GM21786 (cell line): ENCODE measurements at regions not wholly inside any gene's neighbourhood (a gene's known extent, or its start where the extent isn't known, plus 50 kb on each side); places are given as distances from the start of the nearest gene placed in this dataset.
"Not testable (repeated sequence)": the region's sequence is repeated elsewhere in the genome, so short reads cannot be mapped to it uniquely, and the experiment has no call there.

ENCODE experiments used
- ATAC-seq: cut with Tn5 transposase; IDR thresholded peaks from one replicate; pipeline ENCODE4 v1.9.1; 2021; ENCODE audit not compliant: unreplicated experiment

DNA sequence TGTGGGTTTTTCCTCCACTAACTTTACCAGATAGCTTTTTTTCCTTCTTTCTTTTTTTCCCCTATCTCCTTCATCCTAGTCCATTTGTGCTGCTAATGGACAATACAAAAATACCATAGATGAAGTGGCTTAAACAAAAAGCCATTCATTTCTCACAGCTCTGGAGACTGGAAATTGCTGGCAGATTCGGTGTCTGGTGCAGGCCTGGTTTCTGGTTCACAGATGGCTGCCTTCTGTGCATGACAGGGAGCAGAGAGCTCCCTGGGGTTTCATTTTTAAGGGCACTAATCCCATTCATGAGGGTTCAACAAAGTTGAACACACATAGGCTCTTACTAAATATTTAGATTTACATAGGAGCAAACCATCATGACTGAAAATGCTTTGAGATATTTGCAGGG, 467.4 kb downstream of the TYW1 start:
- ATAC-seq: no peak

DNA sequence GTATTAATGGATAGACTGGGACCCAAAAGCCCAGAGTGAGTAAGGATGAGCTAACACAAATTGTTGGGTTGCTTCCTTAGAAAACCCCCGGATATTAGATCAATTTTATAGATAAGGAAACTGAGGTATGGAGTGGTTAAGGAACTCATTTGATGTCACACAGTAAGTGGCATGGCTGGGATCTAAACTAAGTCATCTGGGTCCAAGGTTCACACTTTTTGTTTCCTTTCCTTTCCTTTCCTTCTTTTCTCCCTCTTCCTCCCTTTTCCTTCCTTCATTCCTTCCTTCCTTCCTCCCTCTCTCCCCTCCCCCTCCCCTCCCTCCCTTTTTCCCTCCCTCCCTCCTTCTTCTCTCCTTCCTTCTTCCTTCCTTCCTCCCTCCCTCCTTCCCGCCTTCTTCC, 469.5 kb downstream of the TYW1 start:
- ATAC-seq: no peak

DNA sequence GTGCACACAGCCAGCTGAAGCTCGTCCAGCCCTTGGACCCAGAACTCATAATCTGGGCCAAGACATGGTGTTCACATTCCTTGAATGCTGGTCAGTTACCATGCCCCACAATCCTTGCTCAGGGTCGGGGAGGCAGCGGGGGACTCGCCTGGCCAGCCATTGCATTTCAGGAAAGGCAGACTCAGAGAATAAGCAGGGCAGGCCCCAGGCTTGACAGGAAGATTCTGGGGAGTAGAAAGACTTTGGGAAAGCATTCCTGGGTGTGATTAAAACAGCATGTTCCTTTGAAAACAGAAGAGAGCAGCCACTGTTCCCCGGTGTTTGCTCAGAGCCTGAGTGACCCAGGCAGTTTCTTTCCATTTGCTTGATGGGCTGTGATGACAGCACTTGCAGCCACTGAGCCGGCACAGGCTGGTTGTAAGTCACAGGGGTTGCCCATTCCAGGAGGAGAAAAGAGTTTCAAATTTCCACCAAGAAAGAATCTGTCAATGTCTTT, 473.7 kb downstream of the TYW1 start:
- no peak for ATAC-seq

DNA sequence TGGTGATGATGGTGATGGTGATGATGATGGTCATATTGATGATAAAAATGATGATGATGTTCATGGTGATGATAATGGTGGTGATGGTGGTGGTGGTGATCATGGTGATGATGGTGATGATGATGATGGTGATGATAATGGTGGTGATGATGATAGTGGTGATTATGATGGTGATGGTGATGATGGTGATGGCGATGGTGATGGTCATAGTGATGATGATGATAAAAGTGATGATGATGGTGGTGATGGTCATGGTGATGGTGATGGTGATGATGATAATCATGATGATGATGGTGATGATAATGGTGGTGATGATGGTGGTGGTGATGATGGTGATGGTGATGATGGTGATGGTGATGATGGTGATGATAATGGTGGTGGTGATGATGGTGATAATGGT, 478.7 kb downstream of the TYW1 start:
- no peak for ATAC-seq

DNA sequence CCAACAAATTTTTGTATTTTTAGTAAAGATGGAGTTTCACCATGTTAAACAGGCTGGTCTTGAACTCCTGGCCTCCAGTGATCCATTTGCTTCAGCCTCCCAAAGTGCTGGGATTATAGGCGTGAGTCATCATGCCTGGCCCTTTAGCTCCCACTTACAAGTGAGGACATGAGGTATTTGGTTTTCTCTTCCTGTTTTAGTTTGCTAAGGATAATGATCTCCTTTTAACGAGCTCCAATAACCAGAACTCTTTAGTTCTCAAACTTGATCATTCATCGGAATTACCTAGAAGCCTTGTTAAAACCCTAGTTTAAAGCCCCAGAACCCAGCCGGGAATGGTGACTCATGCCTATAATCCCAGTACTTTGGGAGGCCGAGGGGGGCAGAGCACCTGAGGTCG, 481.4 kb downstream of the TYW1 start:
- ATAC-seq: no peak

DNA sequence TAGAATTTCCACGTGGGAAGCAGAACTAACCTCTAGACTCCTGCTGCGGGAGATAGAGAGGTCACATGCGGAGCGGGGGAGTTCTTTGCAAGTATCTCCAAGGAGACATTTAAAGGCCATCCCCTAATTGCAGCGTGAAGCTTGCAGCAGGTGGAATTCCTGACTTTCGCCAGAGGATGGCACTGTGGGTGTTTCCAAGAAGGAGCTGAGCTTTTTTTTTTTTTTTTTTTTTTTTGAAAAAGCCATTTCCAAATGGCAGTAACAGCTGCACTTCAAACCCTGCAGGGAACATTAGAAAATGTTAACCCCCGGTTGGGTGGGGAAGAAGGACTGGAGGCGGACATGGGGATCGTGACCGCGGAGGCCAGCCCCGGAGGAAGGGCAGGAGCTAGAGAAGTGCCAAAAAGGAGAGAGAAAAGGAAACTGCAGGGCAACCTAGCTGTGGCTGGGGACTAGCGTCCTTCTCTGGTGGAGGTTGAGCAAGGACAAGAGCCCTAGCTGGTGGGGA, 487.7 kb downstream of the TYW1 start:
- ATAC-seq: no peak

DNA sequence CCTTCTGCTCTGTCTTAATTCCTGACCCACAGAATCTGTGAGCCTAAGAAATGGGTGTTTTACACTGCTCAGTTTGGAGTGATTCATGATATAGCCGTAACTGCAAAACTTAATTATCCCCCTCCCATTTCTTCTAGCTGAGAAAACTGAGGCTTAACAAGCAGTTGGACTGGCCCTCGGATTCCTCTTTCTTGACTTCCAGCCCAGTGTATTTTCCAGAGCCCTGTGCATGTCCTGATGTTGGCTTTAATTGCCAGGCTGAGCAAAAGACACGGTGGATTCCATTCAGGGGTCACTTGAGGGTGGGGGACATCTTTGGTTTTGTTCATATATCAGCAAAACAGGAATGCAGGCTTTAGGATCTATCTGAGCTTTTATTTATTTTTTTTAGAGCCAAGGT, 489.8 kb downstream of the TYW1 start:
- ATAC-seq: no peak

DNA sequence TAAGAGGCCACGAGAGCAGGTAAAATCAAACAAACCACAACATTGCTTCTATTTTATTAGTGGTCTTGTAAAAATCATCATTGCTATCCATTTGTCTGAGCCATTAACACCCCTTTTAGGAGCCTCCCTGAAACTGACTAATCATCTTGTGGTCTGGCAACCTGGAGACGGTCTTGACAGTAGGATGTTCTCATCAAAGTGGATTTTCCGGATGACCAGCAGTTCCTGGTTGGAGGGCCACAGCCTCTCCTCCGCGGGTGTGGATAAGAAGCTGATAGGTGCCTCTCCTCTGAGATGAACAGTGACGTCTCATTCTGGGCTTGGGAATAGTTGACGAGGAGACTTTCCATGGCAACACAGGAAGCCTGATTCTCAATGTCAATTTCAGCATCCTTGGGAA, 490.7 kb downstream of the TYW1 start:
- no peak for ATAC-seq

DNA sequence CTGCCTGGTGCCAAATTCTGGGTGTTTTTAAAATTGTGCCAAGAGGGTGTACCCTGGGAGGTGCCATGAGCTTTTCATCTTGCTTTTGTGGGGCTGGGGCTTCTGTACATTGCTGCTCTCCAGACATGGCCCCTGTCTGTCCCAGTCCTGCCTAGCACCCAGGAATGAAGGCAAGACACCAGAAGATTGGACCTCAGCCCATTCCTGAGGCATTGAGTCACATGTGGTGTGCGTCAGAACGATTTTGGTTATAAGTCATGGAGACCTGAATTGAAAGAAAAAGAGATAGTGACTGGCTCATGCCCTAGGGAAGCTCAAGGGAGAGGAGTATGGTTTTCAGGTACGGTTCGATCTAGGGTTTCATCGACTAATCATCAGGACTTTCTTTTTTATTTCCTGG, 493.2 kb downstream of the TYW1 start:
- no peak for ATAC-seq

DNA sequence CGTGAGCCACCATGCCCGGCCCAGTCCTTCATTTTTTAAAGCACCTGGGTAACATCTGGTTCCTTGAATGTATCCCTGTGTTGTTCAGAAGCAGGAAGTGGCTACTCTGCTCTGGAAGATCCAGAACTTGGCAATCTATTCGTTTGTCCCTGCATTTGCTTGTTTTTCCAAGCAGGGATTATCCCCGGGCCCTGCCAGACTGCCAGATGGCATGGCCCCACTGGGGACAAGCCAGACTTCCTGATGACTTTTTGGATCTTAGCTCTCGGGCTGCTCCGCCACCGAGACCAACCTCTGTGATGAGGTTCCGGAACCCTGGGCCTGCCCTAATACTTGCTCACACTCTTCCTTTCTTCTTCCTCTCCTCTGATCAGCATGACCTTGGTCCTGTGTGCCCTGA, 496.7 kb downstream of the TYW1 start:
- no peak for ATAC-seq

DNA sequence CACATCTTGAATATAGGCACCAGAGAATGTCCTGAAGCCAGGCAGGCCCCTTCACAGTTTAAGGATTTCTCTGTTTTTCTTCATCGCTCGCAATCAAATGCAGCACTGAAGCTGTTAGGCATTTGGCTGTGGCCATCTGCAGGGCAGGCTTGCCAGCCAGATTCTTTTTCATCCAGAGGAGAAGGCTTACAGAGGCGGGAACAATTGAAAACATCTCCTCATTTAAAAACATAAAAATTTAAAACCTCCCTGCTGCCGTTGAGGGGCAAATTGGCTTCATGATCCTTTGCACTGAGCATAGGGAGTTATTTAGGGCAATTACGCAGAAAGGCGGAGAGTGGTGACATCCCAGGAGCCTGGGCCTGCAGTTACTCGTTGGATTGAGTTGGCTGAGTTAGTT, 500.0 kb downstream of the TYW1 start:
- ATAC-seq: no peak

DNA sequence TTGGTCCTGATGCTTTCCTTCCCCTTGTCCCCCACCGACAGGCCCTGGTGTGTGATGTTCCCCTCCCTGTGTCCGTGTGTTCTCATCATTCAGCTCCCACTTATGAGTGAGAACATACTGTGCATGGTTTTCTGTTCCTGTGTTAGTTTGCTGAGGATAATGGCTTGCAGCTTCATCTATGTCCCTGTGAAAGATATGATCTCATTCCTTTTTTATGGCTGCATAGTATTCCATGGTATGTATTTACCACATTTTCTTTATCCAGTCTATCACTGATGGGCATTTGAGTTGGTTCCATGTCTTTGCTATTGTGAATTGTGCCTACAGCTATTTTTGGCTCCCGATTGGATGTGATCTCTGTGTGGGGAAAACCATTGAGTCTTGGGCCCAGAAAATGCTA, 501.3 kb downstream of the TYW1 start:
- not testable (repeated sequence) for ATAC-seq

DNA sequence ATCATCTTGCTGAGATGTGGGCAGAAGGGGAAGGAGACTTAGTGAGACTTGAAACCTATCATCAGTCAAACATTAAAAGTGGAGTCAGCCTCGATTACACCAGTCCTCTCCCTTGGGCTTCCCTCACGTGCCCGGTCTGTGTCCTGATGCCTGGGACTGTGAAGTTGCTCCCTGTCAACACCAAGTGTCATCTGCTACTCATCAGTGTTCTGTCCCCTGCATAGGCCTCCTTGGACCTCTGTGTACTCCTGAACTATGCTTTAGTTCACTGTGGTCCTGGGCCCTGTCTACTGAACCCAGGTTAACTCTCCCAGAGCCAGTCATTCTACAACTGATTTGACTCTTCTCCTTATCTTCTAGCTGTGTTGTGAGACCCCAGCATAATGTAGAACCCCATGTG, 506.3 kb downstream of the TYW1 start:
- ATAC-seq: no peak

DNA sequence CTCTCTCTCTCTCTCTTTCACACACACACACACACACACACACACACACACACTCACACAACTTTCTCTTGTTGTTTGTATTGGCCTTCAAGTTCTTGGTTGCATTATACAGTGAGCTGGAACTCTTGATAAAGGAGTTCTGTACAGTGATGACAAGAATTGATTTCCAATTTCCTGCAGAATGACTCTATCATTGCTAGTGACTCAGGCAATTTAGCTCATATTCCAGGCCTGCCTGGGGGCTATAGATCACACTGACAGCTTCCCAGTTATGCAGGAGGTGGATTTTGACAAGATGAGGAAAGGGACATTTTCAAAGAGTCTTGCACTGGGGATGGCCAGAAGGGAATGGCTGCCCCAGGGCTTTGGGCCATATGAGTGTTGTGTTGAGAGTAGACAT, 508.8 kb downstream of the TYW1 start:
- ATAC-seq: no peak

DNA sequence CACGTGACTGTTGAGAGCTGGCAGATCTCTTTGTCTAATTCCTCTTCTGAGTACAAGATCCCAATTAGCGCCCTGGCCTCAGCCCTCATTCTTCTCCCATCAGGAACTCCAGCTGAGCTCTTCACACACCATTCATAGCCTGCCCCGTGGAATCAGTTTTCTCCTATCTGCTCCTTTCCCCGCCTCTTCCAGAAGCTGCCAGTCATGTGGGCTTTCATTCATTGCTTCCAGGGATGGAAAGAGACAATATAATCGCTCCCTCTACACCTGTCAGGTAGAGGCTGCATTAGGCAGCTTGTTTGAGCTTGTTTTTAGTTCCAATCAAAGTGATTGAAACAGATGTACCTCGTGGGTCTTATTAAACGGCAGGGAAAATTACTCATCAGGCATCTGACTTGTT, 515.8 kb downstream of the TYW1 start:
- ATAC-seq: no peak

DNA sequence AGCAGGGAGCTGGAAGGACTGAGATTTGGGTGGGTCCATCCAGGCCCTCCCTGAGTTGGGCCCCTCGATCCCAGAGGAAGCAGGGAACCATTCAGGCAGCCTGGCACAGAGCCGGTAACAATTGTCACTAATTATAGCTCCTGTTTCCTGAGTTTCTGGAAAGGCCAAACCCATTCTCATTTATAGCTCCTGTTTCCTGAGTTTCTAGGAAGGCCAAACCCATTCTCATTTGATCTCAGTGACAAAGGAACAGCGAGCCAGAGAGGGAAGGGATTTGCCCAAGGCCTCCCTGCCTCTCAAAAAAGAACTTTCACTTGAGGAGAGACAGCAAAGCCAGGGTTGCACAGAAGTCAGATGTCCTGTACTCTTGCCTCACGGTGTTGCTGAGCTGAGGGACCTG, 521.9 kb downstream of the TYW1 start:
- no peak for ATAC-seq

DNA sequence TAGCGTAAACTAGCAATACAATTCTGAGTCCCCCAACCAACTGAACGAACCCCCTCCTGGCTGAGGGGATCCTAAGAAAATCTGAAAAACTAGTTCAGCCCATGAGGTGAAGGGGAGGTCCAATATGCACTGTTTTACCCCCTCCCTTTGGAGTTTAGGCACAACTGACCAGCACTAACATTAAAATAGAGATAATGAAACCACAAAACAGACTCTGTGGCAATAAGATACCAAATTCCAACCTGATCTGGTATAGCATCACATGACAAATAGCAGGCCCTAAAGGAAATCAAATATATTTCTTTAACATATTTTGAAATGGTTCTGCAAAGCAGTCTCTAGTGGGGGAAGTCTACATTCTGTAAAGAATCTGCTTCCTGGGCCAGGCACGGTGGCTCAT, 522.5 kb downstream of the TYW1 start:
- no peak for ATAC-seq

DNA sequence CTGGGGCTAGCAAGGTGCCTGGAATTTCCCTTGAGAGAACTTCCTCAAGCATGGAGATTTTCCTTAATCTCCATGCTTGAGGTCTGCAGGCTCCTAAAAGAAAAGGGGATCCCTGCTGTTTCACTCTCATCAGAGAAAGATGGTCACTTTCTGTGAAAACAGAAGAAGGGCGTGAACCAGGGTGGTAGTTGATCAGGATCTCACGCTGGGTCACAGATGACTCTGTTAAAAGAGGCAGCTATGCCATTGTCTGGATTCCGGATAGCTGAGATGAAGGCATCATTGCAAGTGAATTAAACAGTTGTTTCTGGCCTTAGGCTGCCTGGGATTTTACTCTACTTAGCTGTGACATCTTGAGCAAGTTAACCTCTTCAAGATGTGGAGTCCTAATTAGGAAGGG, 525.9 kb downstream of the TYW1 start:
- no peak for ATAC-seq

DNA sequence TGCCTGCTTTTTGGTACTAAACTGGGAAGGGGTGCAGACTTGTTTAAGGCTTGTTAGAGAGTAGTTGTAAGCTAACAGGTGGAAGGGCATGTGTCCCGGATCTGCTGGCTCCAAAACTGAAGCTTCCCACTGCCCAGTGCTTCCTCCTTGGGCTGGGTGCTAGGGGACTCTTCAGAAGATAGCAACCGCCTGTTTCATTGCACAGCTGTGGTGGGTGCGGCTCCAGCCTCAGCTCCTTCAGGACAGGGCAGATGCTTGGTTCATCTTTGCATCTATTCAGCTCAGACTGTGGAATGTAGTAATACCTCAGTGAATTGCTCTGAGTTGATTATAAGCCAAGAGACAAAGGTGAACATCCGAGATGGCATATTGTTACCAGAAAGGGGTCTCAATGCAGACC, 527.1 kb downstream of the TYW1 start:
- no peak for ATAC-seq

DNA sequence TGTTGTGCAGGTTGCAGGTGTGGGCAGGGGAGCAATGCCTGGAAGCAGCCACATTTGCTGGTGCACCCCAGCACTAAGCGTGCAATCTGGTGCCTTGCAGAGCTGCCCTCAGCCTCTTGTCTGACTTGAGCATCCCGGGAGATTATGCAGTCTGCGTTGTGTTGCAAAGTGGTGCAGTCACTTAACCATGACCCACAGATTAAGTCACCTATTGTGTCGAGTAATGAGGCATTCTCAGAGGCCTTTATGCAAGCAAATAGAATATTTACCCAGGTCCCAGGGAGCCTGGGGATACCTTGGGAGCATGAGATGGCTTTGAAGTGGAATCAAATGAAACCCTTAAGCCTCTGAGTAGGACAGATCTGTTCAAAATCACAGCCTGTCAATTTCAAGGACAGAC, 529.0 kb downstream of the TYW1 start:
- ATAC-seq: no peak

DNA sequence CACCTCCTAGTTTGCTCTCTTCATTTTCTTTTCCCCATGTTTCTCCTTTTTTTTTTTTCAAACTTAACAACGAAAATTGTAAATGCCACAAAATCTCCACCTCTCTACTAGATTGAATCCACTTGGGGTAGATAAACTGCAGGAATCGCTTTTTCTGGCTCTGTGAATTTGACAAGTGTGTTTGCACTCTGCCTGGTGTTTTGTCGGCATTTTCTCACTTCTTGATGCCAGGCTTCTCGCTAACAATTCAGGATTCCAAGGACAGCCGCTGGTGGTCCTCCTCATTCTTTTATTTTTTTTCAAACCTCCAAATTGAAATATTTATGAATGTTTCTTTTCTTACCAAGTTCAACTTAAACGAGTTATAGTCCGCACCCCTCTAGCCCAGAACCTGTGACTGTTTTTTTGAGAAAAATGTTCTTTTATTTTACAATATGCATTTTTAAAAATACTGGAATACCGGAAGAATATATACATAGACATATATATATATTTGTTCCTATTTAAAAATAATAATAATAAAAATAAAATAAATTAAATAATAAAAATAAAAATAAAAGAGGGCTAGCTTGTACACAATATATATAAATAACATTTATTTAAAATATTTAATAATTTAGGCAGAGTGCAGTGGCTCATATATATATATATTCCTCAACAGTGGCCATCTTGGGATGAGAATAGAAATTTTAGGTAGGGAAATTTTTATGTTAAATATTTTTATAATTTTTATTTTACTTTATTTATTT, 538.8 kb downstream of the TYW1 start:
- no peak for ATAC-seq

DNA sequence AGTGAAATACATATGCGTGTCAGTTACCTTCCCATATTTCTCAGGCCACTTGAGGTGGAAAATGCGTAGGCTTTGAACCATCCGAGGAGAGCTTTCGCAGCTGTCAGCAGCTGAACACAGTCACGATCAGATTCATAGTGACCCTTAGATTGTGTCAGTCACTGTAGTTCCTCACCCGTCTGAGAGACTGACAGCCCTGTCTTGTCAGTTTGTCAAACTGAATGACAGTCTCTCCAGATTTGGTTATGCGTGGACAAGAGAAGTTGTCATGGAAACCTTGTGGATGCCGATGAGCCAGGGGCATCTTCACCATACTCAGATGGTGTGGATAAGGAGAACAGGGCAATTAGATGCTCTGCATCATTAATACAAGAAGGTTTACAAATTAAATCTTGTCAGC, 546.3 kb downstream of the TYW1 start:
- no peak for ATAC-seq
